Loucy (cell line): ENCODE measurements at regions not wholly inside any gene's neighbourhood (a gene's known extent, or its start where the extent isn't known, plus 50 kb on each side); places are given as distances from the start of the nearest gene placed in this dataset.

Experiments used
- CTCF ChIP-seq: fragments of 200-600 bp; sonication (generic); conservative IDR thresholded peaks from 2 replicates; pipeline ENCODE4 v1.5.1; 2014; ENCODE audit warnings: mild to moderate bottlenecking, antibody characterized with exemption, low read length
- EZH2phosphoT487 ChIP-seq: fragments of 200-600 bp; IDR thresholded peaks from 2 replicates; pipeline ENCODE4 v1.6.1; 2018; ENCODE audit warnings: antibody characterized with exemption, mild to moderate bottlenecking, moderate library complexity, borderline replicate concordance

DNA sequence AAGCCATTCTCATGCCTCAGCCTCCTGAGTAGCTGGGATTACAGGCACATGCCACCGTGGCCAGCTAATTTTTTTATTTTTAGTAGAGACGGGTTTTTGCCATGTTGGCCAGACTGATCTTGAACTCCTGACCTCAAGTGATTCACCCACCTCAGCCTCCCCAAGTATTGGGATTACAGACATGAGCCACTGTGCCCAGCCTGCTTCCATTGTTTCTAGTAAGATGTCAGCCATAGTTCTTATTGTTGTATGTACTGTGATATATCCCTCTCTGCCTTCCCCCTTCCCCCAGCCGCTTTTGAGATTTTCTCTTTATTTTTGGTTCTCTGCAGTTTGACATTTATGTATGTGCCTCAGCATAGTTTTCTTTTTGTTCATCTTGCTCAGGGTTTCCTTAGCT lies 87.9 kb upstream of the KLF14 start:
- no peak for TF ChIP-seq CTCF
- no peak for TF ChIP-seq EZH2phosphoT487
